Glutamatergic neuron (in vitro differentiated cells): ENCODE measurements at regions not wholly inside any gene's neighbourhood (a gene's known extent, or its start where the extent isn't known, plus 50 kb on each side); places are given as distances from the start of the nearest gene placed in this dataset.

Experiments used
- DNase-seq: peaks from one replicate; pipeline ENCODE4 v3.0.0; 2022
- H3K27ac Mint-ChIP-seq: one replicate; pipeline ENCODE4 v1.8.0; 2020; ENCODE audit warnings: mild to moderate bottlenecking, mixed read lengths, inconsistent platforms; ENCODE audit not compliant: unreplicated experiment
- H3K27me3 Mint-ChIP-seq: one replicate; pipeline ENCODE4 v1.8.0; 2020; ENCODE audit warnings: mild to moderate bottlenecking, moderate library complexity, mixed read lengths, inconsistent platforms; ENCODE audit not compliant: unreplicated experiment
- H3K36me3 Mint-ChIP-seq: one replicate; pipeline ENCODE4 v1.8.0; 2020; ENCODE audit warnings: mild to moderate bottlenecking, mixed read lengths, inconsistent platforms; ENCODE audit not compliant: unreplicated experiment
- H3K4me1 Mint-ChIP-seq: one replicate; pipeline ENCODE4 v1.8.0; 2020; ENCODE audit warnings: mild to moderate bottlenecking, low read depth, mixed read lengths, inconsistent platforms; ENCODE audit not compliant: unreplicated experiment
- H3K4me3 Mint-ChIP-seq: one replicate; pipeline ENCODE4 v1.8.0; 2020; ENCODE audit warnings: mild to moderate bottlenecking, mixed read lengths, inconsistent platforms; ENCODE audit not compliant: unreplicated experiment
- H3K9me3 Mint-ChIP-seq: one replicate; pipeline ENCODE4 v1.8.0; 2020; ENCODE audit warnings: mild to moderate bottlenecking, moderate library complexity, mixed read lengths, inconsistent platforms; ENCODE audit not compliant: unreplicated experiment
- CTCF ChIP-seq: fragments of 200-600 bp; sonication (generic); IDR thresholded peaks from one replicate; pipeline ENCODE4 v1.5.0; 2021; ENCODE audit not compliant: partially characterized antibody, unreplicated experiment

- no peak for DNase-seq
- no peak for TF ChIP-seq CTCF
- H3K4me1 Mint-ChIP-seq: no peaks in the 10 kb centered on the region
- H3K27ac Mint-ChIP-seq: no peak overlapping the region
- no peaks in the 10 kb centered on the region for H3K9me3 Mint-ChIP-seq
- no peak overlapping the region for H3K4me3 Mint-ChIP-seq
- H3K36me3 Mint-ChIP-seq: no peaks in the 10 kb centered on the region
- H3K27me3 Mint-ChIP-seq: no peaks in the 10 kb centered on the region
Measured at GRCh38 chr5:29240379-29240778, 1953.1 kb upstream of the CDH6 start.

- H3K27ac Mint-ChIP-seq: no peak overlapping the region
- TF ChIP-seq CTCF: no peak
- no peaks in the 10 kb centered on the region for H3K4me1 Mint-ChIP-seq
Measured at GRCh38 chr5:29239606-29240005, 1953.9 kb upstream of the CDH6 start.

DNA sequence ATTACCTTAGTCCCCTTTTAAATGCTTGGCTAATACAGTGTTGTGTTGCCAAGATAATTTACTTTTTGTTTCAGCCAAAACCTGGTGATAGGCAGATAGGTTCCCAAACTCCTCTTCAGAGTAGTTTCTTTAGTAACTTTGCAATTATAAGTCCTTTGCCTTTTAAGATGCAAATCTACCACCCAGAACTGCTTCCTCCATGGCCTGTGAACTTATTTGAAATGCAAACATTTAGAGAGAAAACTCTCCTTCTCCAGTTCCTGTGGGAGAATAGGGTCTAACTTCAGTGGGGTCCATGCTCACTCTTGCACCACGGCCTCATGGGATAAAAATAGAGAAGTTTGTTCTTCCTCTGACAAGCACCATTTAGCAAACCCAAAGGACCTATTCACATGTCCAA, 1955.4 kb upstream of the CDH6 start:
- Mint-ChIP-seq H3K9me3 (peaks cover 2% of the 10 kb centered on the region), H3K4me3 (no peak overlapping the region), H3K27ac (no peak overlapping the region), H3K4me1 (no peaks in the 10 kb centered on the region), H3K27me3 (no peaks in the 10 kb centered on the region), H3K36me3 (no peaks in the 10 kb centered on the region)
- DNase-seq: no peak
- TF ChIP-seq CTCF: no peak

More at GRCh38 chr5:29239606-29240005, 1953.9 kb upstream of the CDH6 start:
- Mint-ChIP-seq H3K36me3 (no peaks in the 10 kb centered on the region), H3K27me3 (no peaks in the 10 kb centered on the region), H3K4me3 (no peak overlapping the region), H3K9me3 (no peaks in the 10 kb centered on the region)
- no peak for DNase-seq

- Mint-ChIP-seq H3K9me3 (peaks cover 2% of the 10 kb centered on the region), H3K36me3 (no peaks in the 10 kb centered on the region), H3K27me3 (no peaks in the 10 kb centered on the region), H3K4me3 (no peak overlapping the region), H3K27ac (no peak overlapping the region), H3K4me1 (no peaks in the 10 kb centered on the region)
- DNase-seq: no peak
- no peak for TF ChIP-seq CTCF
Measured at GRCh38 chr5:29231154-29231553, 1962.3 kb upstream of the CDH6 start.

GRCh38 chr5:29230591-29230990, 1962.9 kb upstream of the CDH6 start:
- Mint-ChIP-seq H3K36me3 (no peaks in the 10 kb centered on the region), H3K27ac (no peak overlapping the region), H3K9me3 (peaks cover 3% of the 10 kb centered on the region), H3K4me1 (no peaks in the 10 kb centered on the region), H3K4me3 (no peak overlapping the region), H3K27me3 (no peaks in the 10 kb centered on the region)
- no peak for DNase-seq
- no peak for TF ChIP-seq CTCF
